Aorta (tissue), 5 donors: ENCODE measurements at regions not wholly inside any gene's neighbourhood (a gene's known extent, or its start where the extent isn't known, plus 50 kb on each side); places are given as distances from the start of the nearest gene placed in this dataset.

Experiments used
- ATAC-seq: fragments of 200-7000 bp; cut with Tn5 transposase; one replicate; pipeline ENCODE4 v1.9.1; 2022; ENCODE audit warnings: moderate library complexity; ENCODE audit not compliant: low FRiP score
- DNase-seq, 2 donors: peaks; one replicate each; pipeline ENCODE4 v3.0.0-alpha.2; 2020
- H3K27ac ChIP-seq, 2 donors: one replicate each; pipeline ENCODE4 v1.5.1; 2013; ENCODE audit warnings: low read length in 2 of 2, mild to moderate bottlenecking in 2 of 2, moderate library complexity in 2 of 2, control low read depth in 1 of 2, inconsistent platforms in 1 of 2, low read depth in 1 of 2
- H3K27me3 ChIP-seq, 2 donors: one replicate each; pipeline ENCODE4 v1.6.1; 2013; ENCODE audit warnings: control low read depth in 1 of 2, low read length in 1 of 2, mild to moderate bottlenecking in 1 of 2, moderate library complexity in 1 of 2; ENCODE audit not compliant: insufficient read depth in 2 of 2, control insufficient read depth in 1 of 2
- H3K36me3 ChIP-seq, 2 donors: one replicate each; pipeline ENCODE4 v1.6.1; 2013; ENCODE audit warnings: control low read depth in 1 of 2, low read length in 1 of 2, mild to moderate bottlenecking in 1 of 2; ENCODE audit not compliant: insufficient read depth in 2 of 2, control insufficient read depth in 1 of 2
- H3K4me1 ChIP-seq, 2 donors: one replicate each; pipeline ENCODE4 v1.6.1; 2013; ENCODE audit warnings: low read length in 2 of 2, control low read depth in 1 of 2, mild to moderate bottlenecking in 1 of 2, moderate library complexity in 1 of 2; ENCODE audit not compliant: insufficient read depth in 2 of 2, control insufficient read depth in 1 of 2
- H3K4me3 ChIP-seq, 2 donors: one replicate each; pipeline ENCODE4 v1.5.1; 2013; ENCODE audit warnings: low read length in 2 of 2, control low read depth in 1 of 2, mild to moderate bottlenecking in 1 of 2
- H3K9me3 ChIP-seq: one replicate; pipeline ENCODE4 v1.6.1; 2013; ENCODE audit warnings: mild to moderate bottlenecking, low read length; ENCODE audit not compliant: control insufficient read depth
- WGBS, 2 donors: extraction: QIAGEN DNeasy Blood & Tissue Kit; methylation state at CpG; one replicate each; pipeline ENCODE4 v1.1.7; 2013; 5-methylcytosine and 5-hydroxymethylcytosine counted together
- intact Hi-C, 2 donors: fragments of 100-400 bp; cut with DNase I; formaldehyde crosslinking; loops; one replicate each; pipeline versions ENCODE4 v1.14.2 to v1.15.0; 2022
- donor health status: healthy with polysubstance abuse.
- donor health status: Bipolar disorder and iron deficiency.
- donor health status: DM: no; HTN: no; CAD: no.
- donor health status: DM: no; HTN: no; CAD: no.
- donor health status: DM: yes; HTN: yes; CAD: no.

DNA sequence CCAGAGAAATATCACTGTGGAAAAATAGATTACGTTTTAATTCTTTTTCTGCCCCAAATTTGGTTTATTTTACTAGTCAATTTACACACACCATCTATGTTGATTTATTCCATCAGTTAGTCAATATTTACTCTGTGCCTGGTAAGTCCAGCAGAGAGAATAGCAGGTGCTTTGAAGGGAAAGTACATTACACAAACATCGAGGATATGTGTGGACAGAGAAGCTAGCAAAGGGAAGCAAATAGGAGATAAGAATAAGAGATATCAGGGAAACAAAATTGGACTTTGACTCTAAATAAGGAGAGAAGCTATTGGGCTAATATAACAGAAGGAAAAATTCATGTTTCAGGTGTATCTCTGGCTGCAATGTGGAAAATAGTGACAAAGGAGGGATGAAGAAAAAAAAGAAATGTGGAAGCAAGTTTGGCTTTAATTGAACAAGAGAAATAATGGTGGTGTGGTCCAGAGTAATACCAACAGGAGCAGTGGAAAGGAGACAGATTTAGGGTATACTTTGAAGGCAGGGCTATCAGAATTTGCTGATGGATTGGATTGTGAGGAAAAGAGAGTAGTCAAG is 587.7 kb upstream of the CDH6 start:
- no peaks in the 10 kb centered on the region for H3K27me3 ChIP-seq
- WGBS, 2 donors = 73 to 80% methylated on average over 2 of the region's 2 CpGs
- no peaks in the 10 kb centered on the region for H3K4me1 ChIP-seq
- DNase-seq (no peak), ATAC-seq (no peak)
- H3K4me3 ChIP-seq = no peak overlapping the region
- H3K9me3 ChIP-seq = no peaks in the 10 kb centered on the region
- H3K27ac ChIP-seq = no peak overlapping the region
- intact Hi-C loops = no loop called here
- no peaks in the 10 kb centered on the region for H3K36me3 ChIP-seq

DNA sequence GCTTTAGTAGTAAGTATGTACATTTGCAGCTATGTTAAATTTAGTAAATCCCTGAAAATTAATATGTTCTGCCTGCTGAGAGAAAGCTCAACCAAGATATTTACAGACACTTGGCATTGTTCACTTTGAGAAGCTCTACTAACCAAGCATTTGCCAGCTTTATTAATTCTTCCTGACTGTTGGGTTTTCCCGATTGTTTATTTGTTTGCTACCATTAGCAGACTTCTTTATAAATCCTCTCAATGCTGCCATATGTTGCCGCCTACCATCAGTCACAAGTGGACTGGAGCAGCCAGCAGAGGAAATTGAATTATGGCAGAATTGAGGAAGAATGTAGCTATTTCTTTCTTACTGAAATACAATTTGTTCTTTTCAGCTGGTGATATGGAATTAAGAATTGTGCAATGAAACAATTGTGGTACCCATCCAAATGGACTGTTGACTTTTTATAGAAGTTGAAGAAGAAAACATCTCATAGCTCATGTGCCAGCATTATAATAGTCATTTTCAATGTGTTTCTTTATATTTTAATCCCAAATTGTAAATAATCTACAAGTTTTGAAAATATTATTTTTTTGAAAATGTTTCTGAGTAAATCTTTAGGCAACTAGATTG is 588.7 kb upstream of the CDH6 start:
- DNase-seq = no peak
- Histone ChIP-seq H3K36me3 (no peaks in the 10 kb centered on the region), H3K4me3 (no peak overlapping the region), H3K27me3 (no peaks in the 10 kb centered on the region), H3K4me1 (no peaks in the 10 kb centered on the region), H3K27ac (no peak overlapping the region), H3K9me3 (no peaks in the 10 kb centered on the region)
- 70 to 71% methylated on average over 2 of the region's 2 CpGs for WGBS, 2 donors
- intact Hi-C loops = no loop called here
- ATAC-seq = no peak

DNA sequence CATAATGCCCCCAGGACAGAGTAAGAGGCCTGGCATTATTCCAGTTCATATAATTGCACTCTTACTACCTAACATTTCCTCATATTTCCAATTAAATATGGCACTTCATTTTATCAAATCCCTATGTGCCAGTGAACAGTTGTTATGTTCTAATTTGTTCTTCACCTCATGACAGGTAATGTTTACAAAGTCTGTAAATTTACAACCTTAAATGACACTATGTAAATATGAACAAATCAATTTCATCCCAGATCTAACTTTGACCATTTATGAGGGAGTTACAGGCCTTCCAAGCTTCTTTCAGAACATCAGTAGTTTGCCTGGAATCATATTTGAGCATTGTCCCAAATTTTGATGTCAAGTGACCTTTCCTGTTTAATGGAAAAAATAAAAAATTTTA is 592.6 kb upstream of the CDH6 start:
- Histone ChIP-seq H3K9me3 (no peaks in the 10 kb centered on the region), H3K4me1 (no peaks in the 10 kb centered on the region), H3K27me3 (no peaks in the 10 kb centered on the region), H3K36me3 (no peaks in the 10 kb centered on the region), H3K27ac (no peak overlapping the region), H3K4me3 (no peak overlapping the region)
- no peak for ATAC-seq
- intact Hi-C loops = no loop called here
- DNase-seq = no peak

DNA sequence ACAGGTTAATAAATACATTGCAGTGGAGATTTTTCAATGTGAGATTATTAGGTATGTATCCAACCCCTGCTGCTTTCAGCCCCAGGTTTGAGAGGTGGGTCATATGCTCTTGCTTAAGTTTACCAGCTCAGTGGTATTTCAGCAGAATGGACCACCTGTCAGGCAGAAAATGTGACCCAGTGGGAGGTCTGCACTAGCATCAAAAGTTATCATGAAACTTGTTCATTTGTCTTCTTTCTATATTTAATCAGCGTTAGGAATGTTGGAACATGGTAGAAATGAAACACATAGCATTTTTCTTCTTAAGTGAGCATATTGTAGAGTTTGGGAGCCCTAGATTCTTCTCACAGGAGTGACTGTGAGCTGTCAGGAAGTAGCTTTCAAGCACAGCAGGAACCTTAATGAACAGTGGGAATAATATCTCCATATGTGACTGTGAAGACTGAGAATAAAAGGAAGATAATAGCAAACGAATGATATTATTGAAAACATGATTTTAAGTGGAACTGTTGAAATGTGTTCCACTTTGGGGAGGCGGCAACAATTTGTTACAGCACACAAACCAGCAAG is 596.9 kb upstream of the CDH6 start:
- Histone ChIP-seq H3K4me3 (no peak overlapping the region), H3K27me3 (no peaks in the 10 kb centered on the region), H3K9me3 (no peaks in the 10 kb centered on the region), H3K36me3 (no peaks in the 10 kb centered on the region), H3K27ac (no peak overlapping the region), H3K4me1 (no peaks in the 10 kb centered on the region)
- intact Hi-C loops = no loop called here
- no peak for DNase-seq
- ATAC-seq = no peak
- WGBS, 2 donors = 61 to 63% methylated on average over 3 of the region's 3 CpGs

DNA sequence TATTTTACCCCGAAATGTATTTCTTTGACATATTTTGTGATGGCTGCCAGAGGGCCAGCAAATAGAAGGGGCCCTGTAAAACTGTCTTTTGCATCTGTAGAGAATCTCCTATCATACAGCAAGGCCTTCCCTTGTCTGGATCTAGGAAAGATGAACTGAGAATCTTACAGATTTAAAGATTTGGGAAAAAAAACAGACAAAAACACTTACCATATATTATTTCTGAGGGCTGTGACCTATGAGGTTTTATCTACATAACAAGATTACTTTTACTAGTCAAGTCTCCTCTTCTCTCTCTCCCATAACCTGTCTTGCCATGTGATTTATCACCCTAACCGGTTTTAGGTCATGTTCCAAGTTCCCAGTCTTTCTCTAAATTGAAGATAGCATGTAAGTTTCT is 599.2 kb upstream of the CDH6 start:
- no peak for ATAC-seq
- intact Hi-C loops = no loop called here
- Histone ChIP-seq H3K4me1 (no peaks in the 10 kb centered on the region), H3K27ac (no peak overlapping the region), H3K27me3 (no peaks in the 10 kb centered on the region), H3K9me3 (no peaks in the 10 kb centered on the region), H3K36me3 (no peaks in the 10 kb centered on the region), H3K4me3 (no peak overlapping the region)
- WGBS, 2 donors = 47 to 57% methylated on average over 2 of the region's 2 CpGs
- DNase-seq = no peak

DNA sequence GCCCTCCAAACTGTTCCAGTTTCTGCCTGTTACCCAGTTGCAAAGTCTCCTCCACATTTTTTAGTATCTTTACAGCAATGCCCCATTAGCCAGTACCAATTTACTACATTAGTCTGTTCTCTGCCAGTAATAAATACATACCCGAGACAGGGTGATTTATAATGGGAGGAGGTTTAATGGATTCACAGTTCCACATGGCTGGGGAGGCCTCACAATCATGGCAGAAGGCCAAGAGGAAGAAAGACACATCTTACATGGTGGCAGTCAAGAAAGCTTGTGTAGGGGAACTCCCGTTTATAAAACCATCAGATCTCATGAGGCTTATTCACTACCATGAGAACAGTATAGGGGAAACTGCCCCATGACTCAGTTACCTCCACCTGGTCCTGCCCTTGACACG is 600.7 kb upstream of the CDH6 start:
- no peak overlapping the region for H3K4me3 ChIP-seq
- ATAC-seq = no peak
- no peak overlapping the region for H3K27ac ChIP-seq
- 67 to 75% methylated on average over 3 of the region's 3 CpGs for WGBS, 2 donors
- DNase-seq = no peak
- intact Hi-C loops = no loop called here
- H3K4me1 ChIP-seq = no peaks in the 10 kb centered on the region
- H3K36me3 ChIP-seq = no peaks in the 10 kb centered on the region
- H3K27me3 ChIP-seq = no peaks in the 10 kb centered on the region
- no peaks in the 10 kb centered on the region for H3K9me3 ChIP-seq

DNA sequence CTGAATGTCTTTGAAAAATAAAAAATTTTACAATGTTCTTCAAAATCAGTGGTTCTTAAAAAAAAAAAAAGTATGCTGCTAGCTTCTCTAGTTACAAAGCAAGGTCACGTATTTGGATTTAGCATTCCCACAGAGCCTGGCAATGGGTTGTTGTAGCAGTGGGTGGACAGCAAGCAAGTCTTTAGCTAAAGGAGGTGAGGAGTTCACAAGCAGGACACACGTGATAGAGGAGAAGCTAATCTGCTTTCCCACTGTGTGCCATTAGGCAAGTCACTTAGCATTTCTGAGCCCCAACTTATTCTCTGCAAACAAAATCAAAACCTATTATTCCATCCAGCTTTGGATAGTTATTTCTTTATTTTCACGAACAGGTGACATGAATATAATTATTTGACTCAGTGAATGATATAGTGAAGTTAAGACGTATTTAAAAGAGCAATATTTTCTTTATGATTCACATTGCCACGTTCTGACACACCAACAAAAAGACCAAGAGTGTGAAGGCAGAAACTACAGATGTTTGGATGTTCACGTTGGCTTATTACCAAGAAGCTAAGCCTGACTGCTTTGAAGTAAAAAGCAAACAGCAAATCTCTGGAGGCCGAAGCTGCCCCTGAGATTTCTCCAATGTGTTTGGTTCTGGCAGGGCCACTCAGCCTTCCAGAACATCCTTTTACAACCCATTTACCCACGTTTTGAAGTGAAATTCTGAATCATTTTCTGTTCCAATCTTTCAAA is 612.1 kb upstream of the CDH6 start:
- Histone ChIP-seq H3K36me3 (no peaks in the 10 kb centered on the region), H3K4me3 (no peak overlapping the region), H3K27ac (no peak overlapping the region), H3K9me3 (no peaks in the 10 kb centered on the region), H3K27me3 (no peaks in the 10 kb centered on the region), H3K4me1 (no peaks in the 10 kb centered on the region)
- intact Hi-C loops = no loop called here
- ATAC-seq (no peak), DNase-seq (no peak)
- WGBS, 2 donors = 21 to 28% methylated on average over 8 of the region's 8 CpGs

DNA sequence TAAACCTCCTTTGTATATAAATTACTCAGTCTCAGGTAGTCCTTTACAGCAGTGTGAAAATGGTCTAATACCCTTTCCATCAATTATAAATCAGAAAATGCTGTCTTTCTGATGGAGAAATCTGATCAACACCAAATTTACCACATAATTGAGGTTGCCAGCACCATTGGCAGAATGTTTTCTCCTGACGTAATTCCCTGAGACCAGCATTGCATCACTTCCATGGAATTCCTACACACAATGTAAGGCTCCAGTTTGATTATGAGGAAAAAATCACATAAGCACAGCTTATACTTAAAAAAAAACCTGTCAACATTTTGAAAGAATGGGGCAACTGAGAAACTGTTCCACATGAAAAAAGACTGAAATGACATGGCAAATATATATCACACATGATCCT is 618.7 kb upstream of the CDH6 start:
- no peaks in the 10 kb centered on the region for H3K4me1 ChIP-seq
- ATAC-seq (no peak), DNase-seq (no peak)
- WGBS, 2 donors = 9 to 17% methylated on average over 1 of the region's 1 CpG
- no peaks in the 10 kb centered on the region for H3K9me3 ChIP-seq
- H3K36me3 ChIP-seq = no peaks in the 10 kb centered on the region
- no peaks in the 10 kb centered on the region for H3K27me3 ChIP-seq
- no peak overlapping the region for H3K4me3 ChIP-seq
- intact Hi-C loops = no loop called here
- H3K27ac ChIP-seq = no peak overlapping the region

DNA sequence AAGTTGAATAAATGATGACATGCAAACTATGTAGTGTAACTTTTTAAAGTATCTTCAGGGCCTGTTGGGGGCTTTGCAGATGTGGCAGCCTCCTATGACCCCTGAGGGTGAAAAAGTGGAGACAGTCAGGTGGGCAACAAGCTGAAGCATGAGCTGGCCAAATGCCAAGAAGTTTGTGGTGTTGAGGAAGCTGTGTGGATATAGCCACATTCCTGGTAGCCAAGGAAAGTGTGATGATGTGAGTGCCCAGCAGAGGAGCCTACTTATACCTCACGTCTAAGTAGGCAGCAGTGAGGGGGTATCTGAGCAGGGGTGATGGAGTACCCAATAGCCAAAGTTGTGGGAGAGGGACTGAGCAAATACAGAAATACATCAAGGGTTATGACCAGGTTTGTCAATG is 621.2 kb upstream of the CDH6 start:
- H3K4me1 ChIP-seq = no peaks in the 10 kb centered on the region
- ATAC-seq = no peak
- intact Hi-C loops = no loop called here

More for the DNA sequence above, 621.2 kb upstream of the CDH6 start:
- Histone ChIP-seq H3K4me3 (no peak overlapping the region), H3K27me3 (no peaks in the 10 kb centered on the region), H3K9me3 (no peaks in the 10 kb centered on the region), H3K36me3 (no peaks in the 10 kb centered on the region), H3K27ac (no peak overlapping the region)
- 38 to 39% methylated on average over 1 of the region's 1 CpG for WGBS, 2 donors
- no peak for DNase-seq
